Right renal cortex interstitium (tissue), 3 donors: ENCODE measurements at regions not wholly inside any gene's neighbourhood (a gene's known extent, or its start where the extent isn't known, plus 50 kb on each side); places are given as distances from the start of the nearest gene placed in this dataset.

Experiments
- DNase-seq, 3 donors: peaks; one replicate each; pipeline ENCODE4 v3.0.0-alpha.2; 2013; ENCODE audit warnings: low read depth in 3 of 3, low spot score in 2 of 3

- no peak for DNase-seq
Observed at GRCh38 chr4:130127297-130127696, 1031.3 kb downstream of the C4orf33 start.

DNA sequence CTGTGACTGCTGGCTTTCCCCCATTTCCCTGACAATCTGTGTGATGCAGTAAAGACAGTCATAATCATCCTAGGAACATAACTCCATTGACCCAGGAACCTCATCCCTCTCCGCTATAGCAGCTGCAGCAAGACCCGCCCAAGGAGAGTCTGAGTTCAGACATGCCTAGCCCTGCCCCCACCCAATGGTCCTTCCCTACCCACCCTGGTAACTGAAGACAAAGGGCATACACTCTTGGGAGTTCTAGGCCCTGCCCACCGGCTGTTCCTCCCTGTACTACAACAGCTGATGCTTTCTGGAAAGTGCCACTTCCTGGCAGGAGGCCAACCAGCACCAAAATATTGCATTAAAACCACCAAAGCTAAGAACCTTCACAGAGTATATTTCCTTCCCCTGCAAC lies 1035.6 kb downstream of the C4orf33 start:
- no peak for DNase-seq

GRCh38 chr4:130141651-130142050 lies 1045.7 kb downstream of the C4orf33 start:
- no peak for DNase-seq

DNA sequence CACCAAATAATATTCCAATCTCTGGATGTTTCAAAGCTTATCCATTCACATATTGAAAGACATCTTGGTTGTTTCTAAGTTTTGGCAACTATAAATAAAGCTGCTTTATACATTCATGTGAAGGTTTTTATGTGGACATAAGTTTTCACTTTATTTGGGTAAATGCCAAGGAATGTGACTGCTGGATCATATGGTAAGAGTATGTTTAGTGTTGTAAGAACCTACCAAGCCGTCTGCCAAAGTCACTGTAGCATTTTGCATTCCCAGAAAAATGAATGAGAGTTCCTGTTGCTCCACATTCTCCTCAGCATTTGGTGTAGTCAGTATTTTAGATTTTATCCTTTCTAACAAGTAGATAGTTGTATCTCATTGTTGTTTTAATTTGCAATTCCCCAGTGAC lies 1047.7 kb downstream of the C4orf33 start:
- DNase-seq, result no peak

- DNase-seq, result no peak
Observed at GRCh38 chr4:130146773-130147172, 1050.8 kb downstream of the C4orf33 start.

DNA sequence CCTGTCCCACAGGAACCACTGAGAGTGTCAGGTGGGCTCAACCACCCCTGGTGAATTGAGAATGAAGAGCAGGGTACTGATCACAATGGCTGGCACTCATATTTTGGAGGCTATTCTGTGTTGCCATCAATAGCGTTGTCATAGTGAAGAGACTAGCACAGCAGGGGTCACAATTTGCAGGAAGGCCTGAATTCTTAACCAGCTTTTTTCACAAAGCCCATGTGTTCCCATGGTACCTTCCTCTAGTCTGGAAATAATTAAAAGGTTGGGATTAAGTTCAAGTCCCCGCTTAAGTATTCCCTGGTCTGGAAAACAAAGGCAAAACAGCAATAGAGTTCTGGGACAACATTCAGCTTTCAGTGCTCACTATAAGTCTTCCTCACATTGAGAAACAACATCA lies 1051.7 kb downstream of the C4orf33 start:
- no peak for DNase-seq

DNA sequence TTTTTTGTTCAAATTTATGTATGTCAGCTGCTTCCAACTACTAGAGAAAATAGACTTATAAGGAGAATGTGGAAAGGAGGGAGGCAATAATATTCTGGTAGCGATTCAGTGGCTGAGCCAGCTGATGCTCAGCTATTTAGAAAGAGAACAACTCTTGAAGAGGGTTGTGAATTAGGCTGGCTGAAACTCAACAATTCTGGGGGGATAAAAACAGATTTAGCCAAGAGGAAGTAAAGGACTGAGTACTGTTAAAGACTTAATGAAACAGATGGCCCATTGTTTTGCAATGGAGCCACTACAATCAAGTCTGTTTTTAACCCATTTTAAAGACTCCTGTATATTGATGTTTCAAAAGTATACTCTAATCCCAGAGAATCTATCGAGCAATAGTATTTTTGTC lies 1058.9 kb downstream of the C4orf33 start:
- DNase-seq, result no peak

- no peak for DNase-seq
Observed at GRCh38 chr4:130163701-130164100, 1067.7 kb downstream of the C4orf33 start.

DNA sequence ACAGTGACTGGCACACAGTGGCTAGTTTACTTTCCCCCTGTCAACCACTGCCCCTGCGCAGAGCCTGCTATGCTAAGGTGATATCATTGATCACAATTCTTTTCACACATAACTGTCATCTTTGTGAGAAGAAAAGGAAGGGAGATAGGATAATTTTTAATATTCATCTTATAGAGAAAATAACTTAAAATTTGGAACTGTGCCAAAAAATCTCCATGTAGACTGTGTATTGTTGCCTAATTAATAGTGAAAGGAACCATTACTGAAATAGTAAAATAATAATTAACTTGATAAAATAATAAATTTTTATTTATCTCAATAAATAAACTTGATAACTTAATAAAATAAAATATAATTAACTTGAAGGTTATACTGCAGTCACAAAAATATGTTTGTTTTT lies 1069.4 kb downstream of the C4orf33 start:
- DNase-seq, result no peak

- no peak for DNase-seq
Observed at GRCh38 chr4:130172156-130172555, 1076.2 kb downstream of the C4orf33 start.

DNA sequence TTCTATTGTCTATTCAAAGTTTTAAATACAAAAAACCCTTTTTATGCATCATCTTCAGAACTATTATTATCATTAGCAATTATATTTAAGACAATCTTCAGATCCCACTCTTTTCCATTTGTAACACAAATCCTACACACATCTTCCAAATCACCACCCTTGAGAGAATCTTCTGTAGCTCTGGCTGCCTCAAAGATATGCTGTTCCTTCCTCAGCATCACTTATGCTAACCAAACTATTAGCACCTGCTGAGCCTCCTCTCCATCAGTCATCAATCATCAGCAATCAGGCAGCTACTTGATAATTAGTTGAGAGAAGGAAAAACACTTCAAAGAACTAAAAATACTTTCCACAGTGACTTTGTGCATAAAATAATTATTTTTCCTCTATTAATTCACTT lies 1082.2 kb downstream of the C4orf33 start:
- no peak for DNase-seq

DNA sequence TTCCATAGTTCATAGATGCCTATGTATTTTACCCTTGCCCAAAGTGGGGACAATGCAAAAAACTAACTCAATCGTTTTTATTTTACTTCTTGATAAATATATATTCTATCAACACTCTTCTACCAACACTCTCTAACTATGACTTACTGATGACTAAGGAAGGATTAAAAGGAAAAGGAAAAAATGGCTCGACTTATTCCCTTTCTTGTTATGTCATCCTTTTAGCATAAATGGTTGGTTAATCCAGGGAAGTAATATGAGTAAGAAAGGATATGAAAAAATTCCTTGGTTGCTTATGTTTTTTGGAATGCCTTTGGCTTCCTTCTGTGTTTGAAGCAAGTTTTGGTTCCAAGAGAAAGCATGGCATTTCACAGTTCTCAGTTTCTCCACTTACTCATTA lies 1087.1 kb downstream of the C4orf33 start:
- no peak for DNase-seq

DNA sequence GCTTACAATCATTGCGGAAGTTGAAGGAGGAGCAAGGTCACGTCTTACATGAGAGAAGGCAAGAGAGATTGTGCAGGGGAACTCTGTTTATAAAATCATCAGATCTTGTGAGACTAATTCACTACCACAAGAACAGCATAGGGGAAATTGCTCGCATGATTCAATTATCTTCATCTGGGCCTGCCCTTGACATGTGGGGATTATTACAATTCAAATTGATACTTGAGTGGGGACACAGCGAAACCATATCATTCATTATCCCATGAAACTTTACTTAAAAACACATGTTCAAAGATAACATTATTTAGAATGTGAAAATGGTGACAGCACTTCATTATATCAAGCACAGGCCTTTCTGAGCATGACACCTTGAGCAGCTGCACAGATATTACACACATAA lies 1087.8 kb downstream of the C4orf33 start:
- DNase-seq, result no peak

DNA sequence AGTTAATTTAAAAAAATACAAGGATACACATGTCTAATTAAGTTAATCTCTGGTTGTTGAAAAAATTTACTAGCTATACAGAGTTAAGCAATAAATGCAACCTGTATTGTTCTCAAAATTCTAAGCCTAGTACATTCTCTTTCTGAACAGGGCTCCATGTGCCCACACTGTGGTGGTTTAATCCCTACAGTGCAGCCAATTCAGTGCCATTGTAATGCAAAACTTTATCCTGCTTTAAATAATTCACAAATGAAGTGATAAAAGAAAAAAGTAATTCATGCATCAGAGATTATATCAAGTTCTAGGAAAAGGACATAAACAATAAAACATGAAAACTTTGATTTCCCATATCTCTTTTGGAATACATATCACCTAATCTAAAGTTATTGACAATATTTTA lies 1089.2 kb downstream of the C4orf33 start:
- DNase-seq, result no peak

GRCh38 chr4:130186931-130187330 lies 1091.0 kb downstream of the C4orf33 start:
- DNase-seq, result no peak

DNA sequence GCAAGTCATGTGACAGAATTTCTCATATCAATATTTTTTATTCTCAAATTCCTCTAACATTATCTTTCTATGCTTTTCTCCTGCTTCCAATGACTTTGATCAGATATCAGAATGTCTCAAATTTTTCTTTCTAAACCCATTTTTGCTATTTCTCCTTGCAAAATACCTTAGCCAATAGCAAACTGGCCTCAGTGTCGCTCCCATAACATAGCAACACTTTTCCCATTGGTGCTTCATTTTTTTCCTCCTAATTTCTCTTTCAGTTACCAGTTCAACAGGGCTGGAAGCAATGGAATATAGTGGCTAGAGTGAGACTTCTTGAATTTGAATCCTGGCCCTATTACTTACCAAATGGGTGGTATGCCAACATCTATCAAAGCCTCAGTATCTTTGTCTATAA lies 1091.6 kb downstream of the C4orf33 start:
- no peak for DNase-seq

DNA sequence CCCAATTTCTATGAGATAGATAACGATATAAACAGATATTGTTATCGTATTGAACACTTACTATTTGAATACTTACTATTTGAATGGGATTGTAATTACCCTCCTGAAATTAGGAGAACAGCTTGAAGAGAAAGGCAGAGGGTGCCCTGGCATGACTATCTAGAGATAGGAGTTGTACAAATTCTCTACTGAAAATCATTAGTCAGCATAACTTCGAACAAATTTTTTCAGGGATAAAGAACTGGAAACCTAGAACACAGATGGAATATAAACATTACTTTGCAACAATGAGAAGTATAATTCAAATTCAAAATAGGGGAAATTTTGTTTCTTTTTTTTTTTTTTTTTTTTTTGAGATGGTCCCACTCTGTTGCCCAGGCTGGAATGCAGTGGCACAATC lies 1096.8 kb downstream of the C4orf33 start:
- DNase-seq, result no peak

DNA sequence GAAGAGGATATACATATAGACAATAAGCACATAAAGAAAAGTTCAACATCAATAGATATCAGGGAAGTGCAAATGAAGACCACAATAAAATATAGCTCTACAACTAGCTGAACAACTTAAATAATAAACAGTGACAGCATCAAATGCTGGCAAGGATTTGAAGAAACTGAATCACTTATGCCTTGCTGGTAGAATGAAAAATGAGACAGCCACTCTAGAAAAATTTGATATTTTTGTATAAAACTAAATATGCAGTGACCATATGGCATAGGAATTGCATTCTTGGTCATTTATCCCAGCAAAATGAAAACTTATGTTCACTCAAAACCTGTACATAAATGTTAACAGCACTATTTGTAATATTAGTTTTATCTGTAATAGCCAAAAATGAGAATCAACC lies 1102.0 kb downstream of the C4orf33 start:
- no peak for DNase-seq

- no peak for DNase-seq
Observed at GRCh38 chr4:130203571-130203970, 1107.6 kb downstream of the C4orf33 start.

DNA sequence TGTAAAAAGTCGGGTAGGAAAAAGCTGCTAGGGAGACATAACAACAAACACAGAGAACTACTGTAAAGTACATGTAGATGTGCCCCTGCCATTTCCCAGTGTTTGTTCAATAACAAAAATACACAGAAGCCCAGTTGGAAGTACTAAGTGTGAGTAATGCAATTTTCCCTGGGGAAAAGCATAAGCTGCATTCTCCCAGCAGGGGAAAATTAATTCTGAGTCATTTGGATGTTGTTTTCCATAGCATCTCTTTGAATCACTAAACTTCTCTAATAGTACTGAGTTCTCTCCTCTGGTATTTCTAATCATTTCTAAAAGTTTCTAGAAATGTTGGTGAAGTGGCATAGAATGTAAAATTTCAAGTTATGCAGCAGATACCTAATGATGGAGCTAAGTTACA lies 1114.9 kb downstream of the C4orf33 start:
- no peak for DNase-seq

DNA sequence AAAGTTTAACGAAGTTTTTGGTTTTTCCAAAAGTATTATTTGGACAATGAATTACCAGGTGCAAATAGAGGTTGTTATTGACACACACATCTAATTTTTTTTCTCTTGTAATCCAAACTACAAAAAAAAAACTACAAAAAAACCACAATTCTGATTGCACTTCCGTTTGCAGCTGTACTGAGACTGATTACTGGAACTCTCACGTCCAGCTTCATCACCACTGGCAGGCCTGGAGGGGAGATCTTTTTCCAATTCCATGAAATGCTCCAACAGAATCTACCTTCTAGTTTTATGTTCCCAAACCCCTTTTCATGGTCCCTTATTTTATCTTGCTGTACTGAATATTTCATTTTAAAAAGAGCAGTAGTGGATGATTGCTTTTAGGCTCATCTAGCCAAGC lies 1118.3 kb downstream of the C4orf33 start:
- no peak for DNase-seq

DNA sequence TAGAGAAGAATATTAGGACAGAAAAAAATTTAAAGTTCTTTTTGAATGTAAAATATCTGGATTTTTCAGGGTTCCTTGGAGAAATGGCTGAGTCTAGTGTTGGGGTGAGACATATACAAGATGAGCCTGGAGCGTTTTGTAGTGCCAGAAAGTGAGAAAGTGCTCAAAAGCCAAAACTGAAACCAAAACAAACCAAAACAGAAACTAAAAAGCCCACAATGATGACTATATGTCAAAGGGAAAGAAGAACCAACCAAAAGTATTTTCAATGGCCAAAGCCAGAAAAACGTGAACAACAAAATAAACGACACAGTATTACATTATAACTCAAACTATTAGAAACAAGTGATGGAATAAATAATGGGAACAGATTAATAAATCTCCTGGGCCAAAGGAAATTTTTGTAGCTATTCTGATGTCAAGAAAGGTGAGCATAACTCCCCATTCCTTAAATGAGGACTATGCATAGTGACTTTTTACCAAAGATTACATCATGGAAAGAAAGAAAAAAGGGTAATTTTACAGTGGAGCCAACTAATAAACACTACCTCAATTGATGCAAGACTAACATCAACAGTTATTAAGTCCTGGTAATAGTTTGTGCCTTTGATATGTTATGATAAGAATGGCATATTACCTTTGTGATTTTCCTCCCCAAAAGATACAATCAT lies 1137.6 kb downstream of the C4orf33 start:
- no peak for DNase-seq

DNA sequence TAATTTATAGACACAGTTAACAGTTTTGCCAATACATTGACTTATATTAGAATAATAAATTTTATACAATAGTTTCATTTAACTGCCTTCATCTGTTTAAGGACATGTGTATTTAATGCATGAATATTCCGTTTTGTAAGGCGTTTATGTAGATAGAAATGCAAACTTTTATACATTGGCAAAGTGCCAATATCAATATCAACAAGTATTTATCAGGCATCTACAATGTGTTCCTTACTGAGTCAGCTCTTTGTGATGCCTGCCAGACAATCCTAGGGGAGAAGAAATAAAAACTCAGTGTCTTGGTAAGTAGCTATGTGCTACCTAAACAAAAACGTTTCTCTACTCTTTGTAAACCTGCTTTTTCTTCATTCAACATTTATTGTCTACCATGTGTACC lies 1142.2 kb downstream of the C4orf33 start:
- DNase-seq, result no peak
